Spinal cord (tissue), 9 donors: ENCODE measurements at regions not wholly inside any gene's neighbourhood (a gene's known extent, or its start where the extent isn't known, plus 50 kb on each side); places are given as distances from the start of the nearest gene placed in this dataset.
A peak's percentile ranks its signal among the peaks of the same experiment; 100 is the strongest.
"Not testable (repeated sequence)": the region's sequence is repeated elsewhere in the genome, so short reads cannot be mapped to it uniquely, and the experiment has no call there.

ENCODE experiments used
- DNase-seq, 6 donors: peaks; one replicate each; pipeline versions ENCODE4 v3.0.0 to v3.0.0-alpha.2; 2013 to 2015; ENCODE audit warnings: low spot score in 6 of 6, low read depth in 4 of 6
- H3K27ac ChIP-seq: one replicate; pipeline ENCODE4 v1.5.1; 2013; ENCODE audit warnings: low read depth, low read length, control low read depth
- H3K27me3 ChIP-seq: one replicate; pipeline ENCODE4 v1.6.1; 2013; ENCODE audit warnings: low read length; ENCODE audit not compliant: control insufficient read depth, insufficient read depth
- H3K36me3 ChIP-seq: one replicate; pipeline ENCODE4 v1.6.1; 2013; ENCODE audit warnings: low read length; ENCODE audit not compliant: control insufficient read depth, insufficient read depth
- H3K4me1 ChIP-seq: one replicate; pipeline ENCODE4 v1.6.1; 2013; ENCODE audit warnings: low read length; ENCODE audit not compliant: control insufficient read depth, insufficient read depth
- H3K4me3 ChIP-seq: one replicate; pipeline ENCODE4 v1.5.1; 2013; ENCODE audit warnings: low read depth, low read length, control low read depth
- H3K9me3 ChIP-seq: one replicate; pipeline ENCODE4 v1.6.1; 2013; ENCODE audit warnings: low read length; ENCODE audit not compliant: control insufficient read depth, insufficient read depth
- WGBS: methylation state at CpG from one replicate; pipeline ENCODE4 v1.1.5; 2013; ENCODE audit warnings: missing lambda C conversion rate; ENCODE audit not compliant: insufficient coverage; 5-methylcytosine and 5-hydroxymethylcytosine counted together
- donor health status: healthy.

- no peak overlapping the region for H3K4me3 ChIP-seq
- WGBS: 43% methylated on average over 7 of the region's 9 CpGs
- DNase-seq: no peak
- H3K9me3 ChIP-seq: no peaks in the 10 kb centered on the region
- H3K36me3 ChIP-seq: peaks cover 4% of the 10 kb centered on the region
- H3K27ac ChIP-seq: no peak overlapping the region
- H3K27me3 ChIP-seq: no peaks in the 10 kb centered on the region
- H3K4me1 ChIP-seq: peaks cover 20% of the 10 kb centered on the region
These were observed 254.7 kb downstream of the VAPA start for GRCh38 chr18:10168477-10168876.

- Histone ChIP-seq H3K4me1 (peaks cover 20% of the 10 kb centered on the region), H3K36me3 (peaks cover 4% of the 10 kb centered on the region), H3K27ac (no peak overlapping the region), H3K27me3 (no peaks in the 10 kb centered on the region), H3K9me3 (no peaks in the 10 kb centered on the region), H3K4me3 (no peak overlapping the region)
- peak in 2 of 6 donors; percentile 35 to 43 for DNase-seq
- 59% methylated on average over 4 of the region's 4 CpGs for WGBS
These were observed 255.3 kb downstream of the VAPA start for GRCh38 chr18:10169064-10169562.

- Histone ChIP-seq H3K27me3 (no peaks in the 10 kb centered on the region), H3K36me3 (peaks cover 4% of the 10 kb centered on the region), H3K9me3 (no peaks in the 10 kb centered on the region), H3K4me1 (peaks cover 15% of the 10 kb centered on the region), H3K27ac (no peak overlapping the region), H3K4me3 (no peak overlapping the region)
- DNase-seq: peak in 1 of 6 donors; percentile 33
- WGBS: 70% methylated on average over 2 of the region's 2 CpGs
These were observed 256.0 kb downstream of the VAPA start for GRCh38 chr18:10169814-10170213.

- H3K36me3 ChIP-seq: peaks cover 4% of the 10 kb centered on the region
- H3K9me3 ChIP-seq: no peaks in the 10 kb centered on the region
- WGBS: 75% methylated on average over 4 of the region's 5 CpGs
- no peaks in the 10 kb centered on the region for H3K27me3 ChIP-seq
- no peak overlapping the region for H3K4me3 ChIP-seq
- peaks cover 15% of the 10 kb centered on the region for H3K4me1 ChIP-seq
- H3K27ac ChIP-seq: no peak overlapping the region
- peak in 1 of 6 donors; percentile 33 for DNase-seq
These were observed 256.6 kb downstream of the VAPA start for GRCh38 chr18:10170375-10170774.

- not testable (repeated sequence) for H3K27me3 ChIP-seq, H3K4me1 ChIP-seq, H3K4me3 ChIP-seq, H3K27ac ChIP-seq, DNase-seq, H3K36me3 ChIP-seq, H3K9me3 ChIP-seq
- no CpG with 5 or more reads among the region's 2 CpGs for WGBS
These were observed 261.5 kb downstream of the VAPA start for GRCh38 chr18:10175333-10175732.

GRCh38 chr18:10179326-10179725 is 265.5 kb downstream of the VAPA start:
- WGBS: no CpG with 5 or more reads among the region's 6 CpGs
- H3K27me3 ChIP-seq, DNase-seq, H3K9me3 ChIP-seq, H3K4me3 ChIP-seq, H3K4me1 ChIP-seq, H3K36me3 ChIP-seq, H3K27ac ChIP-seq: not testable (repeated sequence)

GRCh38 chr18:10182009-10182624 is 268.3 kb downstream of the VAPA start:
- Histone ChIP-seq H3K9me3 (no peaks in the 10 kb centered on the region), H3K4me1 (no peaks in the 10 kb centered on the region), H3K36me3 (no peaks in the 10 kb centered on the region), H3K4me3 (no peak overlapping the region), H3K27ac (no peak overlapping the region), H3K27me3 (no peaks in the 10 kb centered on the region)
- 88% methylated on average over 9 of the region's 11 CpGs for WGBS
- DNase-seq: no peak

GRCh38 chr18:10184776-10185175 is 269.7 kb upstream of the APCDD1 start:
- 100% methylated on average over 1 of the region's 3 CpGs for WGBS
- H3K36me3 ChIP-seq: no peaks in the 10 kb centered on the region
- no peak for DNase-seq
- H3K27ac ChIP-seq: no peak overlapping the region
- H3K4me3 ChIP-seq: no peak overlapping the region
- peaks cover 5% of the 10 kb centered on the region for H3K4me1 ChIP-seq
- H3K27me3 ChIP-seq: no peaks in the 10 kb centered on the region
- no peaks in the 10 kb centered on the region for H3K9me3 ChIP-seq

- WGBS: 56% methylated on average over 9 of the region's 10 CpGs
These were observed 265.2 kb upstream of the APCDD1 start for GRCh38 chr18:10188971-10189810.

GRCh38 chr18:10190564-10190963 is 263.9 kb upstream of the APCDD1 start:
- Histone ChIP-seq H3K27ac (no peak overlapping the region), H3K4me1 (peaks cover 9% of the 10 kb centered on the region), H3K36me3 (no peaks in the 10 kb centered on the region), H3K9me3 (no peaks in the 10 kb centered on the region), H3K4me3 (no peak overlapping the region), H3K27me3 (no peaks in the 10 kb centered on the region)
- no CpG with 5 or more reads among the region's 4 CpGs for WGBS
- DNase-seq: no peak

More at GRCh38 chr18:10188971-10189810, 265.2 kb upstream of the APCDD1 start:
- no peaks in the 10 kb centered on the region for H3K27me3 ChIP-seq
- no peaks in the 10 kb centered on the region for H3K9me3 ChIP-seq
- H3K36me3 ChIP-seq: no peaks in the 10 kb centered on the region
- H3K27ac ChIP-seq: no peak overlapping the region
- no peak overlapping the region for H3K4me3 ChIP-seq
- H3K4me1 ChIP-seq: peaks cover 9% of the 10 kb centered on the region
- DNase-seq: peak in 2 of 6 donors; percentile 54 to 64
